AG09319 (cell line): ENCODE measurements at regions not wholly inside any gene's neighbourhood (a gene's known extent, or its start where the extent isn't known, plus 50 kb on each side); places are given as distances from the start of the nearest gene placed in this dataset.

ENCODE experiments used
- DNase-seq: peaks from one replicate; pipeline ENCODE4 v3.0.0-alpha.2; 2010; ENCODE audit warnings: low read depth; ENCODE audit errors: extremely low read depth
- CTCF ChIP-seq: IDR thresholded peaks from 2 replicates; pipeline ENCODE4 v1.5.1; 2011; ENCODE audit warnings: low read depth, mild to moderate bottlenecking, inconsistent platforms, low read length, moderate library complexity

GRCh38 chr10:24127516-24127915 lies 81.4 kb upstream of the KIAA1217 start:
- no peak for DNase-seq
- TF ChIP-seq CTCF, result no peak

- TF ChIP-seq CTCF, result no peak
- no peak for DNase-seq
Measured at GRCh38 chr10:24128066-24128730, 80.7 kb upstream of the KIAA1217 start.

- no peak for DNase-seq
- TF ChIP-seq CTCF, result no peak
Measured at GRCh38 chr10:24132741-24133140, 76.2 kb upstream of the KIAA1217 start.

GRCh38 chr10:24133835-24134234 lies 75.1 kb upstream of the KIAA1217 start:
- TF ChIP-seq CTCF, result no peak
- no peak for DNase-seq

- no peak for TF ChIP-seq CTCF
- no peak for DNase-seq
Measured at GRCh38 chr10:24136070-24136469, 72.9 kb upstream of the KIAA1217 start.

- DNase-seq, result no peak
- TF ChIP-seq CTCF, result no peak
Measured at GRCh38 chr10:24147321-24147720, 61.6 kb upstream of the KIAA1217 start.

GRCh38 chr10:24149640-24150039 lies 59.3 kb upstream of the KIAA1217 start:
- DNase-seq, result no peak
- TF ChIP-seq CTCF, result no peak
